H1 (cell line): ENCODE measurements at regions not wholly inside any gene's neighbourhood (a gene's known extent, or its start where the extent isn't known, plus 50 kb on each side); places are given as distances from the start of the nearest gene placed in this dataset.

Source experiments
- CTCF ChIA-PET: fragments of 300-600 bp; sonication (Branson Sonifier 250); formaldehyde crosslinking; loops from one replicate; lab custom pipeline; 2021; ENCODE audit not compliant: partially characterized antibody; lab: Charles Lee
- POLR2A ChIA-PET: fragments of 300-600 bp; sonication (Branson Sonifier 250); formaldehyde crosslinking; loops from one replicate; lab custom pipeline; 2021; ENCODE audit warnings: inconsistent platforms; ENCODE audit not compliant: partially characterized antibody; lab: Charles Lee
- DNase-seq, 2 experiments: peaks; one replicate each; pipeline versions ENCODE4 v3.0.0 to v3.0.0-alpha.2; 2010 to 2022; ENCODE audit warnings: low spot score in 2 of 2, low read depth in 1 of 2, mixed read lengths in 1 of 2
- FAIRE-seq: peaks from 2 replicates; lab custom pipeline; 2011; peaks lifted over from hg19 to GRCh38; lab: Jason Lieb, UNC
- H2AFZ ChIP-seq: 2 replicates; pipeline ENCODE4 v1.8.1; 2012; ENCODE audit warnings: low read length, inconsistent platforms
- H2AK5ac ChIP-seq: 2 replicates; pipeline ENCODE4 v1.6.1; 2013; ENCODE audit warnings: low read depth, low read length
- H2BK120ac ChIP-seq: replicated peaks from 2 replicates; pipeline ENCODE3; 2013; ENCODE audit warnings: low read depth, low read length, inconsistent platforms
- H2BK12ac ChIP-seq: 2 replicates; pipeline ENCODE4 v1.6.1; 2013; ENCODE audit warnings: low read depth, low read length
- H2BK15ac ChIP-seq: 2 replicates; pipeline ENCODE4 v1.6.1; 2013; ENCODE audit warnings: low read length
- H2BK20ac ChIP-seq: 2 replicates; pipeline ENCODE4 v1.6.1; 2013; ENCODE audit warnings: low read length
- H2BK5ac ChIP-seq: 2 replicates; pipeline ENCODE4 v1.6.1; 2013; ENCODE audit warnings: low read depth, low read length
- H3K14ac ChIP-seq: 2 replicates; pipeline ENCODE4 v1.6.1; 2013; ENCODE audit warnings: inconsistent platforms; ENCODE audit not compliant: insufficient read length
- H3K18ac ChIP-seq: 2 replicates; pipeline ENCODE4 v1.6.1; 2013; ENCODE audit warnings: low read length; ENCODE audit errors: extremely low read depth
- H3K23ac ChIP-seq: 2 replicates; pipeline ENCODE4 v1.6.1; 2013; ENCODE audit warnings: inconsistent platforms; ENCODE audit not compliant: insufficient read length
- H3K23me2 ChIP-seq: 2 replicates; pipeline ENCODE4 v1.6.1; 2013; ENCODE audit warnings: low read depth, low read length
- H3K27ac ChIP-seq: 2 replicates; pipeline ENCODE4 v1.6.1; 2011; ENCODE audit warnings: low read depth, low read length, inconsistent platforms
- H3K27me3 ChIP-seq, 4 experiments: replicated peaks in 1 of 4; 1 replicate in 1 of 4; 2 replicates in 3 of 4; pipeline versions ENCODE4 v1.6.1 to v1.8.1; 2011 to 2013; ENCODE audit warnings: low read length in 3 of 4, mild to moderate bottlenecking in 3 of 4, inconsistent platforms in 2 of 4, mixed read lengths in 2 of 4, moderate library complexity in 1 of 4; ENCODE audit not compliant: control insufficient read depth in 3 of 4, insufficient read depth in 3 of 4; ENCODE audit errors: extremely low read depth in 1 of 4
- H3K36me3 ChIP-seq, 4 experiments: 2 replicates each; pipeline versions ENCODE4 v1.6.1 to v1.8.1; 2011 to 2013; ENCODE audit warnings: mild to moderate bottlenecking in 4 of 4, low read length in 3 of 4, moderate library complexity in 2 of 4, control low read depth in 1 of 4, inconsistent platforms in 1 of 4; ENCODE audit not compliant: insufficient read depth in 4 of 4, control insufficient read depth in 2 of 4
- H3K4ac ChIP-seq: replicated peaks from 2 replicates; pipeline ENCODE3; 2013; ENCODE audit warnings: low read length, low read depth, mixed read lengths, inconsistent platforms; ENCODE audit not compliant: insufficient read length
- H3K4me1 ChIP-seq, 4 experiments: replicated peaks in 1 of 4; 1 replicate in 1 of 4; 2 replicates in 3 of 4; pipeline versions ENCODE4 v1.6.1 to v1.8.1; 2011 to 2013; ENCODE audit warnings: low read length in 3 of 4, inconsistent platforms in 2 of 4, mixed read lengths in 1 of 4; ENCODE audit not compliant: insufficient read depth in 4 of 4, control insufficient read depth in 3 of 4
- H3K4me2 ChIP-seq, 2 experiments: 2 replicates each; pipeline versions ENCODE4 v1.6.1 to v1.8.1; 2011 to 2013; ENCODE audit warnings: low read depth in 2 of 2, low read length in 2 of 2, control low read depth in 1 of 2, inconsistent platforms in 1 of 2, mild to moderate bottlenecking in 1 of 2; ENCODE audit not compliant: insufficient read depth in 1 of 2
- H3K4me3 ChIP-seq, 4 experiments: fragments of 200-600, 300-600 bp in 1 of 4; sonication (generic), shearing (Covaris generic), sonication (Bioruptor Twin) in 1 of 4; 2 replicates each; pipeline versions ENCODE4 v1.5.1 to v1.8.1; 2011 to 2016; ENCODE audit warnings: low read length in 4 of 4, low read depth in 3 of 4, control low read depth in 2 of 4, inconsistent platforms in 2 of 4, mild to moderate bottlenecking in 2 of 4, mixed read lengths in 1 of 4, moderate library complexity in 1 of 4; ENCODE audit not compliant: insufficient read depth in 2 of 4; ENCODE audit errors: extremely low read depth in 1 of 4
- H3K56ac ChIP-seq: replicated peaks from 2 replicates; pipeline ENCODE3; 2013; ENCODE audit warnings: low read depth, mild to moderate bottlenecking, mixed read lengths, low read length, inconsistent platforms; ENCODE audit not compliant: insufficient read length
- H3K79me1 ChIP-seq: 2 replicates; pipeline ENCODE4 v1.6.1; 2013; ENCODE audit warnings: low read depth, low read length, control low read depth
- H3K79me2 ChIP-seq, 2 experiments: 2 replicates each; pipeline versions ENCODE4 v1.6.1 to v1.8.1; 2012 to 2013; ENCODE audit warnings: low read length in 2 of 2, mild to moderate bottlenecking in 2 of 2, inconsistent platforms in 1 of 2; ENCODE audit not compliant: insufficient read depth in 2 of 2, control insufficient read depth in 1 of 2
- H3K9ac ChIP-seq, 4 experiments: replicated peaks in 1 of 4; 1 replicate in 1 of 4; 2 replicates in 3 of 4; pipeline versions ENCODE4 v1.6.1 to v1.8.1; 2011 to 2013; ENCODE audit warnings: low read depth in 3 of 4, low read length in 3 of 4, control low read depth in 2 of 4, mild to moderate bottlenecking in 2 of 4, moderate library complexity in 2 of 4, inconsistent platforms in 1 of 4; ENCODE audit errors: extremely low read depth in 1 of 4
- H3K9me3 ChIP-seq, 2 experiments: 2 replicates each; pipeline versions ENCODE4 v1.6.1 to v1.8.1; 2012 to 2013; ENCODE audit warnings: mild to moderate bottlenecking in 2 of 2, moderate library complexity in 2 of 2, control low read depth in 1 of 2, inconsistent platforms in 1 of 2, low read depth in 1 of 2, low read length in 1 of 2, mixed read lengths in 1 of 2; ENCODE audit not compliant: insufficient read depth in 2 of 2
- H4K20me1 ChIP-seq, 2 experiments: replicated peaks in 1 of 2; 2 replicates each; pipeline versions ENCODE3 to v1.8.1; 2011 to 2013; ENCODE audit warnings: inconsistent platforms in 2 of 2, low read length in 2 of 2, mild to moderate bottlenecking in 1 of 2; ENCODE audit not compliant: insufficient read depth in 2 of 2, control insufficient read depth in 1 of 2
- H4K5ac ChIP-seq: 2 replicates; pipeline ENCODE4 v1.6.1; 2013; ENCODE audit warnings: low read length, low read depth, mixed read lengths, inconsistent platforms; ENCODE audit not compliant: insufficient read length
- H4K8ac ChIP-seq: 2 replicates; pipeline ENCODE4 v1.8.0; 2013; ENCODE audit warnings: mild to moderate bottlenecking, moderate library complexity, low read length, inconsistent platforms; ENCODE audit not compliant: insufficient read depth; ENCODE audit errors: extremely low read depth
- H4K91ac ChIP-seq: replicated peaks from 2 replicates; pipeline ENCODE3; 2013; ENCODE audit warnings: low read length, mixed read lengths, inconsistent platforms; ENCODE audit not compliant: insufficient read length
- HDAC6 ChIP-seq: IDR thresholded peaks from one replicate; pipeline ENCODE4 v1.7.1; 2012; ENCODE audit warnings: low read depth, mild to moderate bottlenecking, inconsistent platforms, low read length, moderate library complexity
- WGBS, 2 experiments: shearing (Covaris generic) in 1 of 2; methylation state at CpG; one replicate each; pipeline versions ENCODE4 v1.1.6 to v1.1.7; 2013 to 2015; ENCODE audit warnings: low lambda C conversion rate in 2 of 2, mixed read lengths in 2 of 2, inconsistent platforms in 1 of 2, low coverage in 1 of 2, missing lambda C conversion rate in 1 of 2; ENCODE audit not compliant: insufficient replicate concordance in 2 of 2, insufficient coverage in 1 of 2, insufficient read length in 1 of 2; ENCODE audit errors: extremely low coverage in 1 of 2, missing lambda C conversion rate in 1 of 2; 5-methylcytosine and 5-hydroxymethylcytosine counted together

- CTCF ChIA-PET, result interaction anchor here (0.9 to 1.6 kb wide), 3 partner anchors 9 to 59 kb away, joined by 3 to 4 read pairs (median 3); no protein-coding TSS in a partner anchor
- no peak overlapping the region for H3K14ac ChIP-seq
- no peak overlapping the region for H3K27ac ChIP-seq
- no peak overlapping the region for H3K4me2 ChIP-seq
- H4K5ac ChIP-seq, result no peak overlapping the region
- no peak for TF ChIP-seq HDAC6
- WGBS, 2 experiments, result 81% methylated on average over 1 of the region's 1 CpG; no CpG with 5 or more reads in 1 of the 2 experiments
- no peaks in the 10 kb centered on the region; the same call in 1 of the 2 replicates for H3K23me2 ChIP-seq
- no peak overlapping the region for H2BK20ac ChIP-seq
- no peak overlapping the region for H2AK5ac ChIP-seq
- H3K36me3 ChIP-seq, result no peaks in the 10 kb centered on the region
- no peak overlapping the region for H3K9ac ChIP-seq
- no peak overlapping the region for H3K4me3 ChIP-seq
- FAIRE-seq, result no peak
- no peak overlapping the region for H3K56ac ChIP-seq
- DNase-seq, result no peak
- no peaks in the 10 kb centered on the region for H4K20me1 ChIP-seq
- no peak overlapping the region for H2BK12ac ChIP-seq
- POLR2A ChIA-PET, result no interaction called here
- no peak overlapping the region for H3K23ac ChIP-seq
- H3K79me2 ChIP-seq, result no peaks in the 10 kb centered on the region
- H3K18ac ChIP-seq, result no peak overlapping the region
- no peaks in the 10 kb centered on the region for H3K27me3 ChIP-seq
- H4K91ac ChIP-seq, result no peak overlapping the region
- H2BK120ac ChIP-seq, result no peak overlapping the region
- H2AFZ ChIP-seq, result no peak overlapping the region
- H3K4me1 ChIP-seq, result no peaks in the 10 kb centered on the region
- H3K9me3 ChIP-seq, result no peaks in the 10 kb centered on the region
- no peak overlapping the region for H4K8ac ChIP-seq
- no peak overlapping the region for H2BK5ac ChIP-seq
- H3K79me1 ChIP-seq, result no peaks in the 10 kb centered on the region
- no peak overlapping the region for H2BK15ac ChIP-seq
- H3K4ac ChIP-seq, result no peak overlapping the region
Observed at GRCh38 chr14:82886670-82887069, 1353.0 kb upstream of the SEL1L start.
